PC-3 (cell line): ENCODE measurements at regions not wholly inside any gene's neighbourhood (a gene's known extent, or its start where the extent isn't known, plus 50 kb on each side); places are given as distances from the start of the nearest gene placed in this dataset.

ENCODE experiments used
- EZH2 ChIP-seq: fragments of 300-600 bp; sonication (generic); IDR thresholded peaks from one replicate; pipeline ENCODE4 v1.6.1; 2017; ENCODE audit warnings: antibody characterized with exemption, mild to moderate bottlenecking, low read length; ENCODE audit not compliant: unreplicated experiment
- TF ChIP-seq, protein P1 (sequence below): fragments of 300-600 bp; sonication (generic); conservative IDR thresholded peaks from 2 replicates; pipeline ENCODE4 v1.5.1; 2017; ENCODE audit warnings: antibody characterized with exemption, low read depth, mild to moderate bottlenecking, low read length

DNA sequence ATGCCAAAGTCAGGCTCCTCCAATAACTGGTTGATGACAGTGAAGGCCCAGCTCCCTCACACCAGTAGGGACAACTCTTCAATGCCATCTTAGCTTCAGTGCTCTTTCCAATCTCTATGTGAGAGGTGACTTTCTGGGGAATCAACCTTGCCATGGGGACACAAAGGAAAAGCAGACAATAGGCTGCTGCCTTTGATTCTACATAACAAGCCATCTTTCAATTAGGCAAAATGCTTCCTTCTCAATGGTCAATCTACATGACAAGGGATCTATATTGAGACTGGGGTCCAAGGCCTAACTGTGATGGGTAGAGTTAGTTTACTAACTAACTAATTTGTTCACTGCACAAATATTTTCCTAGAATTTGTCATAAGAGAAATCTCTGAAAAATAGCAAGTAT, 1417.5 kb upstream of the SEL1L start:
- TF ChIP-seq, protein P1, sequence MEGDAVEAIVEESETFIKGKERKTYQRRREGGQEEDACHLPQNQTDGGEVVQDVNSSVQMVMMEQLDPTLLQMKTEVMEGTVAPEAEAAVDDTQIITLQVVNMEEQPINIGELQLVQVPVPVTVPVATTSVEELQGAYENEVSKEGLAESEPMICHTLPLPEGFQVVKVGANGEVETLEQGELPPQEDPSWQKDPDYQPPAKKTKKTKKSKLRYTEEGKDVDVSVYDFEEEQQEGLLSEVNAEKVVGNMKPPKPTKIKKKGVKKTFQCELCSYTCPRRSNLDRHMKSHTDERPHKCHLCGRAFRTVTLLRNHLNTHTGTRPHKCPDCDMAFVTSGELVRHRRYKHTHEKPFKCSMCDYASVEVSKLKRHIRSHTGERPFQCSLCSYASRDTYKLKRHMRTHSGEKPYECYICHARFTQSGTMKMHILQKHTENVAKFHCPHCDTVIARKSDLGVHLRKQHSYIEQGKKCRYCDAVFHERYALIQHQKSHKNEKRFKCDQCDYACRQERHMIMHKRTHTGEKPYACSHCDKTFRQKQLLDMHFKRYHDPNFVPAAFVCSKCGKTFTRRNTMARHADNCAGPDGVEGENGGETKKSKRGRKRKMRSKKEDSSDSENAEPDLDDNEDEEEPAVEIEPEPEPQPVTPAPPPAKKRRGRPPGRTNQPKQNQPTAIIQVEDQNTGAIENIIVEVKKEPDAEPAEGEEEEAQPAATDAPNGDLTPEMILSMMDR, result no peak
- TF ChIP-seq EZH2, result no peak
